Activated T-helper 9 cell treated with anti-CD3 and anti-CD28 coated beads, Interleukin-2, amount 50 U/mL, for 16 hours (primary cell): ENCODE measurements at regions not wholly inside any gene's neighbourhood (a gene's known extent, or its start where the extent isn't known, plus 50 kb on each side); places are given as distances from the start of the nearest gene placed in this dataset.
A peak's percentile ranks its signal among the peaks of the same experiment; 100 is the strongest.
"Not testable (repeated sequence)": the region's sequence is repeated elsewhere in the genome, so short reads cannot be mapped to it uniquely, and the experiment has no call there.

Source experiments
- DNase-seq: peaks from one replicate; pipeline ENCODE4 v3.0.0-alpha.2; 2020; ENCODE audit warnings: low read depth

DNA sequence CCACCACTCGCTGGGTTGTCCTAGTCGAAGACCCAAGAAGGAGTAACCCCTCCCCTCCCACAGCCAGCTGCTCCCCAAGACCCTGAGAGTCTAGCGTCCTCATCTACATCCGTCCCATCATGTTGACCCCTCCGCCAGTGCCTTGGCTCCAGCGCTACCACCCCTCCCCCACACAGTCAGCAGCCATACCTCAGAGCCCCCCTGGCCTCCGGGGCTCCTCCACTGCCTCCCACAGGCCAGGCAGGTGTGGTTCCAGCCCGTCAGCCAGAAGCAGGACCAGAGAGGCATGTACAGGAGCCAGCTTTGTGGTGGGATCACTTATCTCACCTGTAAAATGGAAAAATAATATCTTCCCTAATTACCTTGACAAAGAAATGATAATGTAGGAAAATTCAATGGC is 51.5 kb upstream of the PHF21B start:
- DNase-seq: no peak

DNA sequence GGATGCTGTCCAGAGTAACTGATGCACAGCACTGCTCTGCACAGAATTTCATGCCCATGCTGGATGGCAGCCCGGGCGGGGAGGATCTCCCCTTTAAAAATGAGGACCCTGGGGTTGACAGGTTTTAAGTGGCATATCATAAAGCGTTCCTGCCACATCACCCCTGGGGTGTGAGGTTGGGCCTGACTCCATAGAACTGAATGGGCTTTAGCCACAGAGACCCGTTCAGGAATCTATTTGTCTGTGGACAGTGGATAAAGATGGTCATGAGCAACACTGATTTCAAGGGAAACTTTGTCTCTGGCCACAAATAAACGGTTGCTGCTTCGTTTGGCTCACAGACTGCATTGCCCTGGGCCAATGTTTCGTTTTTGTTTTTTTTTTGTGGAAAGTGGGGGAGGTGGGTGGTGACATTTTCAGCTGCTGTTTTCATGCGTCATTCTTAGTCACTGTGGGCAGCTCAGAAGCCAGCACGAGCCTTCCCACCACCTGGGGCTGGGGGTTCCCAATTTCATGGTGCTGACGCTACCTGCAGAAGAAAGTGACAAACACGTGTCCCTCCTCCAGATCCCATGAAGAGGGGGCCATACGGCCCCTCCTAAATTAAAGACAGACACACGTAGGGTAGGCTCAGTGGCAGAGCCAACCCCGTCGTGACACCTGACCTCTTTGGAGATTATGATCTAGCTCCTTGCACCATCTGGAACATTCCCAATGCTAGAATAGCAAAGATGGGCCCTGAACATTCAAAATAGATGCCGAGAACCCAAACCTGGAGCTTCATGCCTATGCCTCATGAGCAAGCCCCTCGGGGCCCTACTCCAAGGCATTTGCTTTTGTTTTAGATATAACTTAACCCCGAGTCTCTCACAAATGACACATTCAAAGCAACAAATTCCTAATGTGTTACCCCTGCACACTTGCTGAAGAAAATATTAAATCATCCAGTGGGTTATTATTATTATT is 54.8 kb upstream of the PHF21B start:
- peak; percentile 21 for DNase-seq

DNA sequence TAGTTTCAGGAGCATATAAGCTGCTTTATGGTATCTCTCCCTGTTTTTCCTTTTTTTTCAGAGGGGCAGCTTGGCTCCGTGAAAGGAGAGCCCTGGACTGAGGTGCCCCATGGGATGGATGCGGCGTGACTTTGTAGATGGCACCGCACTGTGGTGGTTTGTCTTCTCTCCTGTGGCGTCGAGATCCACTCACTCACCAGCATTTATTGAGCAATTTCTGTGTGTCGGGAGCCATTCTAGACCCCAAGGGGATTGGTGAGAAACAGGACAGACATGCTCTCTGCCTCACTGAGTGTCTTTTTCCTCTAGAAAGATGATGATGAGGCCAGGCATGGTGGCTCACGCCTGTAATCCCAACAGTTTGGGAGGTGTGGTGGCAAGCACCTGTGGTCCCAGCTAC is 55.9 kb upstream of the PHF21B start:
- no peak for DNase-seq

DNA sequence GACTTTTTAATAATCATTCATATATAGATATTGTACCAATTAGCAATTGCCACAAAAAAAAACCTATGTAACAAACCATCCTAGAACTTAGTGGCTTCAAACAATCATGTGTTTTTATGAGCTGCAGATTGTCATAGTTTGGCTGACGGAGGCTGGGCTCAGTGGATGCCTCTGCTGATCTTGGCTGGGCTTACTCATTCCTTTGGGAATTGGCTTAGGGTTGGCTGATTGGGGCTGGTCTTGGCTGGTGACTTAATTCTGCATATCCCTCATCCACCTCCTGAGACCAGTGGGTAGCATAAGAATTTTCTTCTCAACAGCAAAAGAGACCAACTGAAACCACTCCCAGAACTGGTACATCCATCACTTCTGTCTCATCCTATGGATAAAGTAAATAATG is 57.9 kb upstream of the PHF21B start:
- DNase-seq: no peak

GRCh38 chr22:45069925-45070324 is 60.1 kb upstream of the PHF21B start:
- DNase-seq: no peak

DNA sequence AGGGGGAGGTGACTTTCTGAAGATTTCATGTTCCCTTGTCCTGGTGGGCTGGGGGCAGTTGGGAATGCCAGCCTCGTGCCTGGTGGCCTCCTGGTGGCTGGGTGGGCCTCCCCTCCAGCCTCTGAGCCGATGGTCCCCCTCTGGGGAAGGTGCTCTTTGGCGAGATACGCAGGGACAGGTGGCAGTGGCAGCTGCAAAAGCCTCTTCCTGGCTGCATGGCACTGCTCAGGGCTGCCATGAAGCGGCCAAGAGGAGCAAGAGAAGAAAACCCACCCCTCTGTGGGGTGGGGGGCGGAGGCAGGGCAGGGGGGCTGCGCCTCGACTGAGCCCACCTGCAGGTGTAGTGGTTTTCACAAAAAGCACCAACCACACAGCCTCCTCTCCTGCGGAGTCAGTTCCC is 61.8 kb upstream of the PHF21B start:
- no peak for DNase-seq

DNA sequence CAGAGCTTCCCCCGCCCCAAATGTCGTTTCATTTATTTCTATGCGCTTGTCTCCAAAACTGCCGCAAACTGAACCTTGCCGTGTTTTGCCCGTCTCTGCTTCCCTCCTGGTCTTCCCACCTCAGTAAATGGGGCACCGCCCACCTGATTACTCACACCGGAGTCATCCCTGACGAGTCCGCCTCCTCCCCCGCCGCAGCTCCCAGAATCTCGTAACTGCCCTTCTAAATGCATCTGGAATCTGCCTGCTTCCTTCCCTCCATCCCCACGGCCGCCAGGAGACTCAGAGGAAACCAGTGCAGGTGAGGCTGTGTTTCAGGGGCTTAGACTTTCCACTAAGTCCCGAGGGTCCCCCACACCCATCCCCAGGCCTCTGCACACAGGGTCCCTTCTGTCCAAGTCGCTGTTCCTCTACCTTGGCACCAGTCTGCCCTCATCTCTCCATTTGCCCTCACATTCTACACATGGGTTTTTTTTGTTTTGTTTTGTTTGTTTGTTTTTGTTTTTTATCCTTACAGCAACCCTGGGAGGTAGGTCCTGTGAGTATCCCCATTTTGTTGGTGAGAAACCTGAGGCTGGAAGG is 62.6 kb upstream of the PHF21B start:
- DNase-seq: no peak

DNA sequence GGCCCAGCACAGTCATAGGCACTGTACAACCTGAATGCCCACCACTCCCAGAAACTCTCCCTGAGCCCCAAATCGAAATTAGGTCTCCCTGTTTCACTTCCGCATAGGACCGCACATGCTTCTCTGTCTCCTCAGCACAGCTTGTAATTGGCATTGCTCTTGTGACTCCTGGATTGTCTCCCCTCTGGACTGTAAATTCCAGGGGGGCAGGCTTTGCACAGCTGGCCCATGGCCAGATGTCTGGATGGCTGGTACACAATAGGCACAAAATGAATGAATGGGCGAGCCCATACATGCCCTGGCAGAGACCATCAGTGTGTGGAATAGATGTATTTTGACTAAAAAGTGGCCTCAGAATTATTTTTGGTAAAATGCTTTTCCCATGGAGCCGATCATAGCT is 63.3 kb upstream of the PHF21B start:
- DNase-seq: no peak

DNA sequence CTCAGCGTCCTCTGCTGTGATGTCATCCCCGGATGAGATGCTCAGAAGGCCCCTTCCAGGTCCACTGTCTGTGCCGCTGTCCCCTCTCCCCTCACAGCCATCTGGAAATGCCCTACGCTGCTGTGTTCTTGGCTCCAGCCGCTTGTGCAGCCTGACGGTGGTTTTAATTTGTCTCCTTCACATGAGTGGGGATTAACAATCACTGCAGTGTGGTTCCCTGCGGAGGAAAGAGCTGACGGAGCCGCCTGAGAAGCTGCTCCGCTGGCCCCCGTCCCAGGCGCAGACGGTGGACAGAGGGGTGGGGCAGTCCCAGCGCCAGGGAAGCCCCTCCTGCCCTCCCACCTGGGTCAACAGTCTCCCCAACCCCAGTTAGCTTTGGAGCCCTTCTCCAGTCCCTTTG is 67.5 kb upstream of the PHF21B start:
- DNase-seq: no peak

- no peak for DNase-seq
Measured at GRCh38 chr22:45077826-45078334, 68.1 kb upstream of the PHF21B start.

- DNase-seq: no peak
Measured at GRCh38 chr22:45082795-45083194, 73.0 kb upstream of the PHF21B start.

DNA sequence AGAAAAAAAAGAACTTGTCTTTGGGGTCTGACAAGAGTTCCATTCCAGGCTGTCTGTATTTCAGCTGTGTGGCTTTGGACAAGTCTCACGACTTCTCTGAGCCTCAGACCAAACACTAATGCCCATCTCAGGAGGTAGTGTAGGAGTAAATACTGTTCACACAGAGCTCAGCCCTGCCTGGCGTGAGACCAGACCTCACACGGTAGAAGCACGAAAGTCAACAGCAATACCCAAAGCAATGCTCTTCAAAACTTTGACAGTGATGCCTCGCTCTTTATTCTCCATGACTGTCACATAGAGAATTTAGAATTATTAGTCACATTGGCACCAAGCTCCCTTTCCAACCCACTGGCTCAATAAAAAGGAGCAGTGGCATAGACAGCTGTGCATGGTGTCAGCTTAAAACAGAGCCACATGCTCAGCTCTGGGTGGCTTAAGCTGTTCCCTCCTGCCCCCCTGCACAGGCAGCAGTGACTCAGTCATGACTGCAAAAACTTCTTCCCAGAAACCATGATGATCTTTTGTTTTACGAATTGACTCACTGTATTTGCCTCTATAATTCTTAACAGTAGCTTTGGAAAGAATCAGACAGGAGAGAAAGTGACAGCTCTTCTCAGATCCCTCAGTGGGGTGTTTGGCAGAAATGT is 74.0 kb upstream of the PHF21B start:
- no peak for DNase-seq

- no peak for DNase-seq
Measured at GRCh38 chr22:45084400-45084920, 74.7 kb upstream of the PHF21B start.

GRCh38 chr22:45087802-45088201 is 75.9 kb upstream of the NUP50 start:
- no peak for DNase-seq

DNA sequence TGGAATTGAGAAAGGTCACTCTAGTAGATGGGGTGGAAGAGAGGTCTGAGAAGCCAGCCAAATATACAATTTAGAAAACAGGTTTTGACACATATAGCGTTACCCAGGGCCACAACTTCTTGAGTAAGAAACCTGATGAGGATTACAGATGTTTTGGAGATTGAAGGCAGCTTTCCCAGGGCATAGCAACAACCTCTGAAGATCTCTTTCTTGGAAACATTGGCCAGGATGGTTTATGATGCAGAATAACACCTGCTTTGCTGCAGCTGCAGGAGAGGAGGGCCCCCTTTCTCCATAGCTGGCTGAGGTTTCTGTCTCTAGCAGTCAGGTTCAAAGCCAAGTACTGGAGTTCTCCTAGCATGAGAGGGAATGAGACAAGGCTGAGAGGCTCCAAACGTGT is 75.1 kb upstream of the NUP50 start:
- DNase-seq: no peak

DNA sequence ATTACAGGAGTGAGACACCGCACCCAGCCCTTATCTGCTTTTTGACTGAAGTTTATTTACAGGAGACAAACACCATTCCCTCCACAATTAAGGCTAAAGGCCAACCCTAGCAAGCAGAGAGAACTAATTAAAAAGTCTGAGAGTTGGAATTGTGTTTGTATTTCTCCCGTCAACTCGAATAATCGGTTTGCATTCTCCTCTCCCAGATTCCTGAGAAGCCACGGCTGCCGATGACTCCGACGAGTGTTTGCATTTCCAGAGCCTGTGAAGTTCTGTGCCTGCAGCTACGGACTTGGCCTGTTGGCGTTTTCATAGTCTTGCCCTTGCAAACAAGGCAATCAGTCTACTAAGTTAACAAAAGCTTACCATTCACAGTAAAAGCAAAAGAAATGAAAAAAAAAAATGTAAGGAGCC is 73.2 kb upstream of the NUP50 start:
- DNase-seq: no peak

DNA sequence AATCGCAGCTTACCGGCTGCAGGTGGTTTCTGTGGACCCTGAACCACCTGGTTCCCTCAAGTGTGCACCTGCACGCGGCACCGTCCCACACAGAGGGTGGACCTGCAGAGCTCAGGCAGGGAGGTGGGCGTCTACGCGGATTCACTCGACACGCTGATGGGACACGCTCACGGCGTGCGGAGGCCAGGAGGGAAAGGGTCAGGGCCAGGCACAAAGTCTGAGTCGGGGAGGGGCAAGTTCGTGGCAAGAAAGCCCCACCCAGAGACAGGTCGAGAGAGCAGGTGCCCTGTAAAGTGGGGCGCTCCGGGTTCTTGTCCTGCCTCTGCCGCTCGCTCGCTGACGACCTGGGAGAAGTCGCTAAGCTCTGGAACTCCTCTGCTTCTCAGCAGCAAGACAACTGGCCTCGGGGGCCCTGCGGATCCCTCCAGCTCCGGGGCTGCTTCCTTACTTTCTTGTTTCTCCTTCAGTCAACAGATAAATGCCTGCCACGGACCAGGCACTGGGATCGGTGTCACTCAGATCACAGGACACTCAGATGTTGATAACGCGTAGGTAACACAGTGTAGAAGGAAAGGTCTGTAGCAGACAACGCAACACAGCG is 72.4 kb upstream of the NUP50 start:
- DNase-seq: no peak

- DNase-seq: not testable (repeated sequence)
Measured at GRCh38 chr22:45091875-45092274, 71.8 kb upstream of the NUP50 start.

- DNase-seq: no peak
Measured at GRCh38 chr22:45092644-45093043, 71.1 kb upstream of the NUP50 start.

DNA sequence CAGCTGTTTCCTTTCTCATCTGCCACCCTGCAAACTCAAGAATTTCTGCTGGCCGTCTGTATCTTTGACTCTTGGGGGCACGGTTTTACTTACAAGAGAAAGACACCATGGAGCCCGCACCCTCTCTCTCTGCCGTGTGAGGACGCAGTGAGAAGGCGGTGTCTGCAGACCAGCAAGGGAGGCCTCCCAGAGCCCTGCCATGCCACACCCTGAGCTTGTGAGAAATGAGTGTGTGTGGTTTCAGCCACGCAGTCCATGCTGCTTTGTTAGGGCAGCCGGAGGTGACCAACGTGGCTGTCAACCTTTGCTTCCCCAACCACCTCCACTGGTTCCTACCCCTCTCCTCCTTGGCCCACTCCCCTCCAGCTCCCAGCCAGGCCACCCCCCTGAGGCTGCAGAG is 70.1 kb upstream of the NUP50 start:
- DNase-seq: no peak

GRCh38 chr22:45094081-45094720 is 69.5 kb upstream of the NUP50 start:
- DNase-seq: no peak

GRCh38 chr22:45094825-45095224 is 68.9 kb upstream of the NUP50 start:
- DNase-seq: no peak
